Activated T-helper 1 cell treated with anti-CD3 and anti-CD28 coated beads, Interleukin-12 subunit alpha, Interleukin-12 subunit beta, Interleukin-2, Interleukin-4 antibody, amounts not matched to agents 30 ng/mL and 10 ng/mL and 1 ng/mL, durations not matched to agents 14 hours and 24 hours and 36 hours (primary cell): ENCODE measurements at regions not wholly inside any gene's neighbourhood (a gene's known extent, or its start where the extent isn't known, plus 50 kb on each side); places are given as distances from the start of the nearest gene placed in this dataset.
A peak's percentile ranks its signal among the peaks of the same experiment; 100 is the strongest.

Experiments used
- DNase-seq: peaks from one replicate; pipeline ENCODE4 v3.0.0; 2021; ENCODE audit warnings: low spot score
- H3K27ac Mint-ChIP-seq: one replicate; pipeline ENCODE4 v1.8.0; 2021; ENCODE audit warnings: mild to moderate bottlenecking, mixed read lengths
- H3K27me3 Mint-ChIP-seq: one replicate; pipeline ENCODE4 v1.8.0; 2022; ENCODE audit warnings: mild to moderate bottlenecking, moderate library complexity, mixed read lengths; ENCODE audit not compliant: insufficient read depth
- H3K36me3 Mint-ChIP-seq: one replicate; pipeline ENCODE4 v1.8.0; 2021; ENCODE audit warnings: low read depth, mixed read lengths
- H3K4me1 Mint-ChIP-seq: one replicate; pipeline ENCODE4 v1.8.0; 2021; ENCODE audit warnings: low read depth, mixed read lengths
- H3K4me3 Mint-ChIP-seq: one replicate; pipeline ENCODE4 v1.8.0; 2021; ENCODE audit warnings: mild to moderate bottlenecking, moderate library complexity, mixed read lengths
- H3K9me3 Mint-ChIP-seq: one replicate; pipeline ENCODE4 v1.8.0; 2021; ENCODE audit warnings: mixed read lengths
- intact Hi-C: fragments of 100-400 bp; cut with micrococcal nuclease; formaldehyde crosslinking; loops from one replicate; pipeline ENCODE4 v1.15.1; 2024

DNA sequence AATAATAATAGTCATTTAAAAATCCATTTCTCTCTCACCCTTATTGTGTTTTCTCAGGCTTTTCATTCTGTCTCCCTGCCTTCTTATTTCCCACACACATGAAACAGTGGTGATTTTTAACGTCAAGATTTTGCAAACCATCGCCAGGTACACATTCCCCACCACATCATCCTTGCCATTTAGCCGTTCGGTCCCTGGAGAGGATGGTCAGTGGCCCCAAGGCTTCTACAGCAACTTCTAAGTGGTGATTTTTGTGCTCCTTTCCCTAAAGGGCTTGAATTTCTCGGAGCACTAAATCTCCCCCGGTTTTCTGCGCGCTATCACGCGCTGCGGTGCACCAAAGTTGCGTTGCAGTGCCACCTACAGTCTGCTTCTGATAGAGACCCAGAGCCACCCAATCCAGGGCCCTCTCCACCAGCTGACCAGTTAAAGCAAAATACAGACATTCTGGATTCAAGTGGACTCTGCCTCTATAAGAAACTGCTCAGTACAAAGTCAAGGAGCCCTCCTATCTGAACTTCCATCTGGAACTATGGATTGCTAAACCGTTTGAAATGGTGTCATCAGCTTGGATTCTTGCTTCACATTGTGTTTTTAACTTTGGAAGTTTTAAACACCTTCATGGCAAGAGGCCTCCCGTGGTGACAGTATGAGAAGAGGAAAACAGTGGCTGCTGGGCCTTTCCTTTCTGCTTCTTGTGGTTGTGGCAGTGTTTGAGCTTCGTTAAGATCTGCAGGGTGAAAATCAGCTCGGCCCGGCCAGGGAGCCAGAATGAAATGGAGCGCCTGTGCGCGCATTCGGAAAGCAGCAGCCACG is 234.0 kb downstream of the SPTSSA start:
- Mint-ChIP-seq H3K36me3 (no peaks in the 10 kb centered on the region), H3K9me3 (no peaks in the 10 kb centered on the region), H3K27ac (no peak overlapping the region), H3K27me3 (peaks cover 16% of the 10 kb centered on the region), H3K4me3 (peak overlapping the region; percentile 40), H3K4me1 (peaks cover 16% of the 10 kb centered on the region)
- intact Hi-C loops, result loop anchor here (1.0 to 5.0 kb wide), 8 partner anchors 25 to 1652 kb away; no protein-coding TSS in a partner anchor
- peak; percentile 45 for DNase-seq

DNA sequence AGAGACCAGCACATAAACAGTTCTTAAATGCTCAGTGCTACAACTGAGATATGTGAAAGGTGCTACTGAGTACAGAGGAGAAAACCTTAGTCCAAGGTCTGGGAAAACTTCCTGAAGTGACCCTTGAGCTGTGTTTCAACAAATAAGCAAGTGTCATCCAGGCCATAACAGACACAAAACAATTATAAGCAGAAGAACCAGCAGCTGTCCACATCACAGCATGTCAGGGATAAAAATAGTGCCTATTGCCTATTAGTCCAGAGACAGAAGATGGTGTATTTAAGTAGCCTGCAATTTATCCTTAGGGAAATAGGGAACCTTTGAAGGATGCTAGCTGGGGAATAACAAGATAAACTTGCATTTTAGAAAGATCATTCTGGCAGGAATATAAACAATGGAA is 237.8 kb downstream of the SPTSSA start:
- no peaks in the 10 kb centered on the region for H3K9me3 Mint-ChIP-seq
- H3K4me3 Mint-ChIP-seq, result no peak overlapping the region
- H3K4me1 Mint-ChIP-seq, result peaks cover 25% of the 10 kb centered on the region
- H3K36me3 Mint-ChIP-seq, result no peaks in the 10 kb centered on the region
- intact Hi-C loops, result no loop called here
- peaks cover 21% of the 10 kb centered on the region for H3K27me3 Mint-ChIP-seq
- H3K27ac Mint-ChIP-seq, result no peak overlapping the region
- DNase-seq, result no peak

DNA sequence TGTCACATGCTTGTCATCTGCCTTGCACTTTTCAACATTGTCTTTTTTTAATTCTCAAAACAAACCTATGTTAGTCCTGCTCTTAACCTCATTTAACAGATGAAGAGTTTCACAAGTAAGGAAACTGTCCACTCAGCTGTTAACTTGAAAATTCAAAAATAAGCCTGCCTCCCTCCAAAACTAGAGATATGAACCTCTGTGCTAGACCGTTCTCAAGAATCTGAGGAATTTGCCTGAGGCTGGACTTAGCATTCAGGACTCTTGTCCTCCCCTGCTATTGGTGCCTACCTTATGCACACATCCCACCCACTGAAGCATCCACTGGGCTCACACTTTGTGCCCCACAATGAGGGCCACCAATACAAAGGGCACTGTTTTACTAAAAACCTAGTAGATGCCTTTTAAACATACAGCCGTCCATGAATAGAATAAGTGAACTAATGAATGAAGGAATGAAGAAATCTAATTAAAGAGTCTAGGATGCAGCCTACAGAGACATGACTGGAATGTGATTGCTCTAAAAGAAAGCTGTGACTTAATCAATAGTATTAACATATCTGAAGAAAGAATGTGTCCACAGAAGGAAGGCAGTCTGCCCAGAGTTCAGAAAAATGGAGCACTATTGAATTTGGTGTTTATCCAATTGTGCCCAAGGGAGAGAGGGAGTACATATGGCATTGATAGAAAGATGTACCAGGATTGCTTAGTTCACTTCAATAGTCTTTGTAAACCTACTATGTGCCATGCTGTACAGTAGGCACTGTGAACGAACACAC is 238.5 kb downstream of the SPTSSA start:
- Mint-ChIP-seq H3K9me3 (no peaks in the 10 kb centered on the region), H3K4me3 (no peak overlapping the region), H3K27ac (no peak overlapping the region), H3K4me1 (peaks cover 25% of the 10 kb centered on the region), H3K27me3 (peaks cover 21% of the 10 kb centered on the region), H3K36me3 (no peaks in the 10 kb centered on the region)
- intact Hi-C loops, result no loop called here
- no peak for DNase-seq

DNA sequence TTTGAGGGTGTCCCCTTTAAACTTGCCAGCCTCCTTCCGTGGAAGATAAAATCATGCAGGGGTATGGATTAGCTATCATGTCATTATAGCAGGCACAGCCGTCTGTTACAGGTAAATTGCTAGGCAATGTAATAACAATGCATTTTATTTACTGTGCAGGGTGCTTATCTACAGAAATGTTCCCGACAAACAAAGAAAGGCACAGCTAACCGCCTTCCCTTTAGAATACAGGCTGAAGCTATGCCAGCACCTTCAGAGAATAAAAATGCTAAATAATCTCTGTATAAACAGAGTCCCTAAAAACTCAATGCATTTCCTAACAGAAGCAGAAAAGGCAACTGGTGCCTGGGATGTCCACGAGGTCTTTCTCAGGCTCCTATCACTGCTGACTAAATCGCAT is 239.2 kb downstream of the SPTSSA start:
- peaks cover 18% of the 10 kb centered on the region for H3K27me3 Mint-ChIP-seq
- H3K27ac Mint-ChIP-seq, result no peak overlapping the region
- intact Hi-C loops, result no loop called here
- no peak overlapping the region for H3K4me3 Mint-ChIP-seq
- DNase-seq, result no peak
- no peaks in the 10 kb centered on the region for H3K36me3 Mint-ChIP-seq
- peaks cover 20% of the 10 kb centered on the region for H3K4me1 Mint-ChIP-seq
- no peaks in the 10 kb centered on the region for H3K9me3 Mint-ChIP-seq

DNA sequence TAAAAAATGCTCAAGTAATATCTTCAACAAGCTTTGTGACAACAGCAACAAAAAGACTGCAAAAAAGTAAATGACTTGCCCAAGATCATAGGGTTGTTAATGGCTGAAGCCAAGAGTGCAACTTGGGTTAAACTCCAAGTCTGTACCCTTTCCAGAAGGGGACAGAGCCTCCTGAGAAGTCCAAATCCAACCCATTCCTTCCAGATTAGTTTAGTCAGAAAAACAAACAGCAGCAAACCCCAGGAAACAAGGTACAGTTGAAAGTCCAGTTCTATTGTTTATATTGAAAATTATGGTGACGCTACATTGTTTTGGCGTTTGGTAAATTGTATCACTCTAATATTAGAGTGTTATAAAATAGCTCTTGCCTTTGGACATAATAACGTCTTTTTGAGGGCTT is 239.9 kb downstream of the SPTSSA start:
- intact Hi-C loops, result no loop called here
- Mint-ChIP-seq H3K4me3 (no peak overlapping the region), H3K27ac (no peak overlapping the region), H3K36me3 (no peaks in the 10 kb centered on the region), H3K27me3 (peaks cover 18% of the 10 kb centered on the region), H3K9me3 (no peaks in the 10 kb centered on the region), H3K4me1 (peaks cover 16% of the 10 kb centered on the region)
- DNase-seq, result no peak

DNA sequence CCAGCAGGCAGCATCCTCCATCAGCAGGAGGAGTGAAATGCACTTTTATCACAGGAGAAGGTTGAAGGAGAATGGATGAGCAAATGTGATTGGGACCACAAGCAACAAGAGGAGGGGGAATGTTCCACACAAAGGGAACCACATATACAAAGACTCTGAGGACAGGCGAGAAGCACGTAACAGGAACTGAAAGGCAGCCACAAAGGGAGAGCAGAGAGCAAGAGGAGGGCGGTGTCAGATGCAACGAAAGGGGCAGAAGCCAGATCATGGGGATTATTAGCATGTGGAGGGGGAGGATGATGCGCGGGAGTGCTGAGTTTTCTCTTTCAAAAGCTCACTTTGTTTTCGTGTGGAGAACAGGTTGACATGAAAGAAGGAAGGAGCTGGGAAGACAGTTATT is 241.1 kb downstream of the SPTSSA start:
- Mint-ChIP-seq H3K4me3 (peak overlapping the region; percentile 48), H3K4me1 (peaks cover 16% of the 10 kb centered on the region)
- intact Hi-C loops, result no loop called here

DNA sequence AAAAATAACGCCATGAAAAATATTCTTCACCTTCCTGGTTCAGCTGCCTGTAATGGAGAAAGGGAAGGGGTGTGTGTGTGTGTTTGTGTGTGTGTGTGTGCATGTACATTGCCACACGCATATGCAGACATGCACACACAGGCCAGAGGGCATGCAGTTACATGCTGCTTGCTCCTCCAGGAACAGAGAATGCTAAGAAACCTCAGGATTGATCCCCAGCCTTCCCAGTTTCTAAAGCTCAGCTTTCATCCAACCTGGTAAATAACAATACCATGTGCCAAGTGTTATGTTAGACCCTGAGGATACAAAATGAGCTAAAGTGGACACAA is 241.7 kb downstream of the SPTSSA start:
- H3K36me3 Mint-ChIP-seq, result no peaks in the 10 kb centered on the region
- peaks cover 16% of the 10 kb centered on the region for H3K4me1 Mint-ChIP-seq
- H3K27ac Mint-ChIP-seq, result no peak overlapping the region
- no peak overlapping the region for H3K4me3 Mint-ChIP-seq
- no peak for DNase-seq
- H3K27me3 Mint-ChIP-seq, result peaks cover 18% of the 10 kb centered on the region
- intact Hi-C loops, result no loop called here
- no peaks in the 10 kb centered on the region for H3K9me3 Mint-ChIP-seq

More for the DNA sequence above, 241.1 kb downstream of the SPTSSA start:
- Mint-ChIP-seq H3K9me3 (no peaks in the 10 kb centered on the region), H3K36me3 (no peaks in the 10 kb centered on the region), H3K27me3 (peaks cover 18% of the 10 kb centered on the region), H3K27ac (peak overlapping the region; percentile 78)
- no peak for DNase-seq

DNA sequence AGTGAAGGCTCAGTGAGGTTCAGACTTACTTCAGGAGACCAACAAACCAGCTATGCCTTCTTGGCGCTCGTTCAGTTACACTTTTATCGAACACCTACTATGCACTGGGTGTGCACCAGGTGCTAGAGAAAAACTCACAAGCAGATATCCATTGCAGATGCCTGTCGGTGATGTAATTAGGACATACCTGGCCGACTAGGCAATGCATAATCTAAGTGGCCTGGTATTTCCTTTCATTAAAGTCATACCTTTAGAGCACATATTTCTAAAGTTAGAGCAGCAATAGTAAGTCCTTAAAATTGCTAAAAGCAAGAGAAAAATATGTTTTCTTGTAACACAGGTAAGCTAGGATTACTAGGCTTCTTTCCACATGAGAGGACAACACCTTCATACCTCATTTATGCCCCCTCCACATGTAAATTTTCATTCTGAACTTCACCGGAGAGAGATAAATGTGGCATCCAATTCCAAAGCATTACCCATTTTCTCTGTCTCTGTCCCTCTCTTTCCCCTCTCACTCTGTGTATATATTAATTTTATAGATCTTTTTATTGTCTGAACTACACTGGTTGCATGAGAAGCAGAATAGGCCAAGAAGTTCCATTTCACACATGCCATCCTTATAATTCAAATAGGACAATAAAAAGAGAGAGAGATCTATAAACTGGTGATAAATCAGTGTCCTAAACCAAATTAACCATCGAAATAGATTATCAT is 242.2 kb downstream of the SPTSSA start:
- no peak overlapping the region for H3K4me3 Mint-ChIP-seq
- intact Hi-C loops, result loop anchor here (10.0 kb wide), 1 partner anchor 245 kb away; the partner anchor contains the start of gene SPTSSA
- no peaks in the 10 kb centered on the region for H3K9me3 Mint-ChIP-seq

DNA sequence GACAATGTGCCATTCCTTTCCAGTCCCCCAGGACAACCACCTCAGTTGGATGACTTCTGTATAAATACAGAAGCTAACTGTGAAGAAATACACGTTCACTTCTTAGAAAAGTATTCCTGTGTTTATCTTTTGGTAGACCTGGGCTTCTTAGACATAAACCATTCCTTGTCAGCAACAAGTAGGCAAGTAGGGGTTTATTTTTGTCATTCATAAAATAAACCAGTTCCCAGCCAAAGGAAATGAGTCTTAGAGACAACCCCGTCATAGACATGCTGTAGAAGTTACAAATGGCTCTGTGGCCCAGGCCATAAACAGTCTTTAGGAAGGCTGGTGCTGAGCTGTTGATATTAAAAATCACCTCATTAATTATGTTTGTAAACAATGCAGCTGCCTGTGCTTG is 243.2 kb downstream of the SPTSSA start:
- Mint-ChIP-seq H3K9me3 (no peaks in the 10 kb centered on the region), H3K36me3 (no peaks in the 10 kb centered on the region), H3K4me3 (no peak overlapping the region), H3K27ac (no peak overlapping the region), H3K4me1 (peaks cover 16% of the 10 kb centered on the region), H3K27me3 (peaks cover 14% of the 10 kb centered on the region)
- no peak for DNase-seq
- intact Hi-C loops, result loop anchor here (10.0 kb wide), 1 partner anchor 246 kb away; the partner anchor contains the start of gene SPTSSA

More for the DNA sequence above, 242.2 kb downstream of the SPTSSA start:
- H3K36me3 Mint-ChIP-seq, result no peaks in the 10 kb centered on the region
- no peak overlapping the region for H3K27ac Mint-ChIP-seq
- peaks cover 16% of the 10 kb centered on the region for H3K27me3 Mint-ChIP-seq
- H3K4me1 Mint-ChIP-seq, result peaks cover 16% of the 10 kb centered on the region
- DNase-seq, result no peak

DNA sequence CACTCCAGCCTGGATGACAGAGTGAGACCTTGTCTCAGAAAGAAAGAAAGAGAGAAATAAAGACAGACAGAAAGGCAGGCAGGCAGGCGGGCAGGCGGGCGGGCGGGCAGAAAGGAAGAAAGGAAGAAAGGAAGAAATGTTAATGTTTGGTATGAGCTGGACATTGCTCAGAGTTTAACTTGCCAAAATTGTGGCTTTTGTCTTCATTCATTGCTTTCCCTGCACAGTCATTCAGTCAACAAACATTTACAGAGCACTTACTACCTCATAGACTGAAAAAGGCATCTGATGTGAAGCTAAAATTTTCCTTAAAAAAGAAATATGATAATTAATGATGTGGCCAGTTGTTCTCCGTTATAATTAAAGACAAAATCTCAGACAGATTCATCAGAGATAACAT is 247.1 kb downstream of the SPTSSA start:
- Mint-ChIP-seq H3K9me3 (no peaks in the 10 kb centered on the region), H3K27ac (no peak overlapping the region), H3K36me3 (no peaks in the 10 kb centered on the region), H3K4me3 (no peak overlapping the region), H3K4me1 (peaks cover 22% of the 10 kb centered on the region), H3K27me3 (peaks cover 5% of the 10 kb centered on the region)
- DNase-seq, result no peak
- intact Hi-C loops, result loop anchor here (5.0 to 10.0 kb wide), 4 partner anchors 118 to 378 kb away; partner anchors contain the start of gene SPTSSA

DNA sequence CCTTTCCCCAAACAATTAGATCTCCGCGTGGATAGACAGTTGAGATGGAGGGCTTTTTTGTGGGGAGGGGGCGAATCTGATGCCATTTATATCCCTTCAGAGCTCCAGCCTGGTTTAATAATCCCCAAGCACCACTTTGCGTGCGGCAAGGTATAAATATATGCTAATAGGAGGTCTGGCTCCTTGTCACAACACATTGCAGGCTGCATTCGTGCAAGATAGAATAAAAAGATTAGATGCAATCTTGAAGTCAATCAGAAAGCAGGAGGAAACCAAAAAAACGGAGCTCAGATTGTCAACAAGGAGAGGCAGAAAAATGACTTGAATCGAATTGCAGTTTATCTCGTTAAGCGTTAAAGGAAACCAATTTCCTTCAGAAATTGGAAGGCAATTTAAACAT is 248.7 kb downstream of the SPTSSA start:
- Mint-ChIP-seq H3K4me1 (peaks cover 22% of the 10 kb centered on the region), H3K4me3 (no peak overlapping the region), H3K9me3 (no peaks in the 10 kb centered on the region), H3K36me3 (no peaks in the 10 kb centered on the region), H3K27ac (no peak overlapping the region), H3K27me3 (peaks cover 5% of the 10 kb centered on the region)
- no peak for DNase-seq
- intact Hi-C loops, result loop anchor here (5.0 to 10.0 kb wide), 4 partner anchors 116 to 376 kb away; partner anchors contain the start of gene SPTSSA

DNA sequence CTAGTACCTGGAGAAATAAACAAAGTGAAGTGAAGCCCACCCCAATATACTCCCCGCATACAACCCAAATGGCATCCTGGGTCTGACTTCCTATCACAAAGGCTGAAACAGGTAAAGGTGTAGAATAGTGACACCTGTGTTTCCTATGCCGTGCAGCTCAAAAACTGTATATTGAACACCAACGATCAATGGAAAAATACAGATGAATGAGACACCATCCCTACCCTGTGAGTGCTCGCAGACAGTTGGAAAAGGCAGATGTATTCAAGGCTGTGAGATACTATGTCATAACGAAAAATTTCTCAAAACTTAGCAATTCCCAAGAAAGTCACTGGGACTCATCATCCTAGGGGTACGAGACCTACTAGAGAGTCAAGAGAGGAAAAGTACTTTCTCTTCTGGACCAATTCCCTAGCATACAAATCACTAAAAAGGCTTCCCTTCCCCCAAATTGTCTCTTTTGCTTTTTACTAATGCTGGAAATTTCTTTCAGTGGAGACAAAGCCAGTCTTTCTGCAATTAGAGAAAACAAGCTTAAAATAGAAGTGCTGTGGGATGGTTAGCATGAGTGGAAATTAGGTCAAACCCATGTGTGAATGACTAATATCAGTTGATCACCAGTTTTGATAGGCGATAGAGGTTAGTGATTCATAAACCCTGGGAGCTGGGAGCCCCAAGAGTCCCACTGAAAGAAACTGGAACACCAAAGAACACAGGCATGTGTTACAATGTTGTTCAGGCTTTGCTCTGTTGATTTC is 249.7 kb downstream of the SPTSSA start:
- H3K9me3 Mint-ChIP-seq, result no peaks in the 10 kb centered on the region
- peaks cover 22% of the 10 kb centered on the region for H3K4me1 Mint-ChIP-seq
- intact Hi-C loops, result loop anchor here (1.0 to 10.0 kb wide), 6 partner anchors 9 to 375 kb away; partner anchors contain the start of gene SPTSSA
- peak overlapping the region; percentile 47 for H3K27ac Mint-ChIP-seq
- DNase-seq, result no peak
- peaks cover 5% of the 10 kb centered on the region for H3K27me3 Mint-ChIP-seq
- no peaks in the 10 kb centered on the region for H3K36me3 Mint-ChIP-seq
- peak overlapping the region; percentile 22 for H3K4me3 Mint-ChIP-seq
